NT2/D1 (cell line): ENCODE measurements at regions not wholly inside any gene's neighbourhood (a gene's known extent, or its start where the extent isn't known, plus 50 kb on each side); places are given as distances from the start of the nearest gene placed in this dataset.

ENCODE experiments used
- DNase-seq: peaks from one replicate; pipeline ENCODE4 v3.0.0-alpha.2; 2011; ENCODE audit warnings: low read depth, low spot score
- H3K27me3 ChIP-seq: 2 replicates; pipeline ENCODE4 v1.6.0; 2011; ENCODE audit warnings: mild to moderate bottlenecking; ENCODE audit not compliant: insufficient read length, insufficient read depth
- H3K36me3 ChIP-seq: 2 replicates; pipeline ENCODE4 v1.6.1; 2011; ENCODE audit warnings: mild to moderate bottlenecking, low read length, mixed read lengths; ENCODE audit not compliant: insufficient read depth, insufficient read length
- H3K4me1 ChIP-seq: 2 replicates; pipeline ENCODE4 v1.5.1; 2011; ENCODE audit not compliant: insufficient read depth, insufficient read length
- H3K4me3 ChIP-seq: 2 replicates; pipeline ENCODE4 v1.5.1; 2011; ENCODE audit warnings: low read depth; ENCODE audit not compliant: insufficient read length
- H3K9ac ChIP-seq: 2 replicates; pipeline ENCODE4 v1.6.0; 2011; ENCODE audit warnings: low read depth; ENCODE audit not compliant: insufficient read length
- H3K9me3 ChIP-seq: 2 replicates; pipeline ENCODE4 v1.5.1; 2011; ENCODE audit warnings: mild to moderate bottlenecking, low read length; ENCODE audit not compliant: insufficient read depth
- SUZ12 ChIP-seq: IDR thresholded peaks from 2 replicates; pipeline ENCODE4 v1.6.1; 2011; ENCODE audit not compliant: insufficient read length, insufficient read depth; ENCODE audit errors: extremely low read depth
- YY1 ChIP-seq: IDR thresholded peaks from 2 replicates; pipeline ENCODE4 v1.6.1; 2011; ENCODE audit not compliant: insufficient read length, insufficient read depth
- ZNF274 ChIP-seq: IDR thresholded peaks from 2 replicates; pipeline ENCODE4 v1.6.1; 2011; ENCODE audit warnings: mild to moderate bottlenecking, low read depth, low read length

GRCh38 chr10:3347413-3348182, 175.0 kb upstream of the PITRM1 start:
- DNase-seq: no peak
- no peak overlapping the region for H3K9ac ChIP-seq
- TF ChIP-seq ZNF274 (no peak), YY1 (no peak), SUZ12 (no peak)
- H3K27me3 ChIP-seq: no peaks in the 10 kb centered on the region
- H3K4me3 ChIP-seq: no peak overlapping the region
- H3K9me3 ChIP-seq: no peaks in the 10 kb centered on the region
- H3K4me1 ChIP-seq: no peaks in the 10 kb centered on the region
- H3K36me3 ChIP-seq: no peaks in the 10 kb centered on the region

- no peak for DNase-seq
- H3K27me3 ChIP-seq: no peaks in the 10 kb centered on the region
Measured at GRCh38 chr10:3346851-3347250, 174.3 kb upstream of the PITRM1 start.

DNA sequence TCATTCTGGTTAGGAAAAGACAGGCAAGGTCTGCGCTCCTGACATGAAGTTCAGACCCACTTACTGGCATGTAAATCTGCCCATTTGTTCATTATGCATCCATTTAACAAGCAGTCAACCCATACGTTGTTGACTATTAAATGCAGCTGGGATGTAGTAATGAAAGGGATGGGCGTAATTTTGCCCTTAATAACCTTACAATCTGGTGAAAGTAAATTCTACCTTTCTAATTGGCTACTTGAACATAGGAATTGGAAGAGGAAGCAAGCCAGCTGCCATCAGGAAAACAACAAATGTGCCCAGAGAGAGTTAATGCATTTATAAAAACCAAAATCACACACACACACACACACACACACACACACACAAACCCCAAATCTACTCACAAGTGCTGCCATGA, 170.2 kb upstream of the PITRM1 start:
- Histone ChIP-seq H3K4me3 (no peak overlapping the region), H3K27me3 (no peaks in the 10 kb centered on the region), H3K9ac (no peak overlapping the region), H3K9me3 (no peaks in the 10 kb centered on the region), H3K4me1 (no peaks in the 10 kb centered on the region), H3K36me3 (no peaks in the 10 kb centered on the region)
- TF ChIP-seq SUZ12 (no peak), YY1 (no peak), ZNF274 (no peak)
- no peak for DNase-seq

More at GRCh38 chr10:3346851-3347250, 174.3 kb upstream of the PITRM1 start:
- H3K9me3 ChIP-seq: no peaks in the 10 kb centered on the region
- no peaks in the 10 kb centered on the region for H3K4me1 ChIP-seq
- no peak overlapping the region for H3K9ac ChIP-seq
- no peak for TF ChIP-seq SUZ12
- no peak for TF ChIP-seq ZNF274
- TF ChIP-seq YY1: no peak
- no peaks in the 10 kb centered on the region for H3K36me3 ChIP-seq
- H3K4me3 ChIP-seq: no peak overlapping the region

- Histone ChIP-seq H3K9ac (no peak overlapping the region), H3K9me3 (no peaks in the 10 kb centered on the region), H3K4me1 (no peaks in the 10 kb centered on the region), H3K36me3 (no peaks in the 10 kb centered on the region), H3K4me3 (no peak overlapping the region), H3K27me3 (no peaks in the 10 kb centered on the region)
- no peak for DNase-seq
- no peak for TF ChIP-seq YY1
- TF ChIP-seq SUZ12: no peak
- no peak for TF ChIP-seq ZNF274
Measured at GRCh38 chr10:3340127-3340730, 167.6 kb upstream of the PITRM1 start.

DNA sequence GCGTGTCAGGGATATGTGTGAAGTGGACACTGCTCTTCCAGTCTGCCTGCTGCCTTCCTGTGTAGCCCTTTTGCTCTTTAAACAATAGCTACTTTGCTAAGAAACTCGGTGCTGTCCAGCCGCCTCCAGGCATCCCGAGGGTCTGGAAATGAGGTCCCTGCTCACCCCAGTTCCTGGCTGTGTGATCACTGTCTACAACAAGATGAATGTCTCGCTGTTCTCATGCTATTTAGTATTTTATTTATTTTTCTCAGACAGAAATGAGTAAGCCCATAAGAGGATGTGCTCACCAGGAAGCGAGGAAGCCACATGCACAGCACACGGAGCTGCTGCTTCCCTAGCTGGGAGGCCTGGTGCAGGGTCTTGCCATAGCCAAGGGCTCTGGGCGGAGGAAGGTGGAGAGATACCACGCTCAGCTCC, 167.0 kb upstream of the PITRM1 start:
- Histone ChIP-seq H3K36me3 (no peaks in the 10 kb centered on the region), H3K9ac (no peak overlapping the region), H3K9me3 (no peaks in the 10 kb centered on the region), H3K4me1 (no peaks in the 10 kb centered on the region), H3K27me3 (no peaks in the 10 kb centered on the region), H3K4me3 (no peak overlapping the region)
- TF ChIP-seq YY1: no peak
- no peak for TF ChIP-seq ZNF274
- TF ChIP-seq SUZ12: no peak
- no peak for DNase-seq

DNA sequence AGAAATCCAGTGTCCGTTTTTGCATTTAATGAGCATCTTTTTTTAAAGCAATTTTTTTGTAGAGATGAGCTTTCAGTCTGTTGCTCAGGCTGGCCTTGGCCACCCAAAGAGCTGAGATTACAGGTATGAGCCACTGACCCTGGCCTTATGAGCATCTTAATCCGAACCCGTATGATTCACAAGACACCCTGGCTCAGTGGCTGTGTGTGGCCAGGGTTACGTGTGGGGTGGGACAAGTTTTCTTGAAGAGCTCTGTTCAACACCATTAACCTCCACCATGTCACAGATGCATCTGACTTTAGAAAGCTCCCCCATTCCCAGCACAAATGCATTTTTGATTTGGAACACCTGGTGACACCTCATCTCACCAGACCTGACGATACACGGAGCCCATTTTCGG, 166.5 kb upstream of the PITRM1 start:
- no peaks in the 10 kb centered on the region for H3K9me3 ChIP-seq
- DNase-seq: no peak

GRCh38 chr10:3337741-3338140, 165.2 kb upstream of the PITRM1 start:
- H3K27me3 ChIP-seq: no peaks in the 10 kb centered on the region
- H3K4me1 ChIP-seq: no peaks in the 10 kb centered on the region
- no peak for DNase-seq
- H3K9ac ChIP-seq: no peak overlapping the region
- H3K9me3 ChIP-seq: no peaks in the 10 kb centered on the region
- H3K4me3 ChIP-seq: no peak overlapping the region
- no peaks in the 10 kb centered on the region for H3K36me3 ChIP-seq
- TF ChIP-seq YY1 (no peak), ZNF274 (no peak), SUZ12 (no peak)

More for the DNA sequence above, 166.5 kb upstream of the PITRM1 start:
- Histone ChIP-seq H3K4me3 (no peak overlapping the region), H3K36me3 (no peaks in the 10 kb centered on the region), H3K9ac (no peak overlapping the region), H3K4me1 (no peaks in the 10 kb centered on the region), H3K27me3 (no peaks in the 10 kb centered on the region)
- TF ChIP-seq SUZ12 (no peak), ZNF274 (no peak), YY1 (no peak)
